Ishikawa (cell line): ENCODE measurements at regions not wholly inside any gene's neighbourhood (a gene's known extent, or its start where the extent isn't known, plus 50 kb on each side); places are given as distances from the start of the nearest gene placed in this dataset.

Source experiments
- CEBPB ChIP-seq: IDR thresholded peaks from 2 replicates; pipeline ENCODE4 v1.6.1; 2012
- CREB1 ChIP-seq: IDR thresholded peaks from 2 replicates; pipeline ENCODE4 v1.6.1; 2012; ENCODE audit warnings: low read depth
- EGR1 ChIP-seq: IDR thresholded peaks from 2 replicates; pipeline ENCODE4 v1.6.1; 2012
- EP300 ChIP-seq: IDR thresholded peaks from 2 replicates; pipeline ENCODE4 v1.6.1; 2012; ENCODE audit warnings: borderline replicate concordance
- FOXM1 ChIP-seq: IDR thresholded peaks from 2 replicates; pipeline ENCODE4 v1.6.1; 2012; ENCODE audit warnings: low read depth, borderline replicate concordance
- NFIC ChIP-seq: IDR thresholded peaks from 2 replicates; pipeline ENCODE4 v1.6.1; 2012
- RAD21 ChIP-seq: IDR thresholded peaks from 2 replicates; pipeline ENCODE4 v1.6.1; 2012; ENCODE audit warnings: low read depth
- TAF1 ChIP-seq: IDR thresholded peaks from 2 replicates; pipeline ENCODE4 v1.6.1; 2012; ENCODE audit warnings: low read depth, mild to moderate bottlenecking
- TCF12 ChIP-seq: IDR thresholded peaks from 2 replicates; pipeline ENCODE4 v1.6.1; 2012; ENCODE audit warnings: low read depth
- TEAD4 ChIP-seq: IDR thresholded peaks from 2 replicates; pipeline ENCODE4 v1.6.1; 2012
- YY1 ChIP-seq: IDR thresholded peaks from 2 replicates; pipeline ENCODE4 v1.6.1; 2012; ENCODE audit warnings: low read depth
- ZBTB7A ChIP-seq: IDR thresholded peaks from 2 replicates; pipeline ENCODE4 v1.6.1; 2012; ENCODE audit warnings: low read depth
- TF ChIP-seq, protein P1 (sequence below): IDR thresholded peaks from 2 replicates; pipeline ENCODE4 v1.6.1; 2012
- TF ChIP-seq, protein P2 (sequence below): IDR thresholded peaks from 2 replicates; pipeline ENCODE4 v1.6.1; 2012
- TF ChIP-seq, protein P3 (sequence below): IDR thresholded peaks from 2 replicates; pipeline ENCODE4 v1.6.1; 2012; ENCODE audit warnings: low read depth, mild to moderate bottlenecking

DNA sequence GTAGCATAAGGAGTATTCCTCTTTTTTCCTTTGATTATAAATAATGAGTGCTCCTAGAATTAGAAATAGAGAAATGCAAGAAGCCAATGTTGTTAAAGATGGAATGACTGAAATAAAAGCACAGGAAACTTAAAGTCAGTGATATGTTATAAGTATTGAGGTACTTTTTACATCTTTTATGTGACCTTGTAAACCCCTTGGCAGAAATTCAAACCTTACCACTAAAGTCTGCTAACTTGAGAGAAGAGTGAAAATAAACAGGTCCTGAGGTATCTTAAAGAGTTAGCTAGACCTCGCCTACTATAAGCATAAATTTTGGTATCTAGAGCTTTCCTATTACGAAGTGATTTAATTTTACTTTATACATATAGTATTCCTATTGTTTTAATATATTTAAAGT is 188.2 kb downstream of the DKK1 start:
- TF ChIP-seq TAF1: no peak
- no peak for TF ChIP-seq TCF12
- no peak for TF ChIP-seq CREB1
- TF ChIP-seq EP300: no peak
- TF ChIP-seq RAD21: no peak
- TF ChIP-seq TEAD4: no peak
- TF ChIP-seq, protein P1, sequence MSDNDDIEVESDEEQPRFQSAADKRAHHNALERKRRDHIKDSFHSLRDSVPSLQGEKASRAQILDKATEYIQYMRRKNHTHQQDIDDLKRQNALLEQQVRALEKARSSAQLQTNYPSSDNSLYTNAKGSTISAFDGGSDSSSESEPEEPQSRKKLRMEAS: no peak
- no peak for TF ChIP-seq CEBPB
- TF ChIP-seq YY1: no peak
- no peak for TF ChIP-seq ZBTB7A
- no peak for TF ChIP-seq EGR1
- TF ChIP-seq NFIC: no peak
- TF ChIP-seq FOXM1: no peak
- TF ChIP-seq, protein P2, sequence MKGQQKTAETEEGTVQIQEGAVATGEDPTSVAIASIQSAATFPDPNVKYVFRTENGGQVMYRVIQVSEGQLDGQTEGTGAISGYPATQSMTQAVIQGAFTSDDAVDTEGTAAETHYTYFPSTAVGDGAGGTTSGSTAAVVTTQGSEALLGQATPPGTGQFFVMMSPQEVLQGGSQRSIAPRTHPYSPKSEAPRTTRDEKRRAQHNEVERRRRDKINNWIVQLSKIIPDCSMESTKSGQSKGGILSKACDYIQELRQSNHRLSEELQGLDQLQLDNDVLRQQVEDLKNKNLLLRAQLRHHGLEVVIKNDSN: no peak
- TF ChIP-seq, protein P3, sequence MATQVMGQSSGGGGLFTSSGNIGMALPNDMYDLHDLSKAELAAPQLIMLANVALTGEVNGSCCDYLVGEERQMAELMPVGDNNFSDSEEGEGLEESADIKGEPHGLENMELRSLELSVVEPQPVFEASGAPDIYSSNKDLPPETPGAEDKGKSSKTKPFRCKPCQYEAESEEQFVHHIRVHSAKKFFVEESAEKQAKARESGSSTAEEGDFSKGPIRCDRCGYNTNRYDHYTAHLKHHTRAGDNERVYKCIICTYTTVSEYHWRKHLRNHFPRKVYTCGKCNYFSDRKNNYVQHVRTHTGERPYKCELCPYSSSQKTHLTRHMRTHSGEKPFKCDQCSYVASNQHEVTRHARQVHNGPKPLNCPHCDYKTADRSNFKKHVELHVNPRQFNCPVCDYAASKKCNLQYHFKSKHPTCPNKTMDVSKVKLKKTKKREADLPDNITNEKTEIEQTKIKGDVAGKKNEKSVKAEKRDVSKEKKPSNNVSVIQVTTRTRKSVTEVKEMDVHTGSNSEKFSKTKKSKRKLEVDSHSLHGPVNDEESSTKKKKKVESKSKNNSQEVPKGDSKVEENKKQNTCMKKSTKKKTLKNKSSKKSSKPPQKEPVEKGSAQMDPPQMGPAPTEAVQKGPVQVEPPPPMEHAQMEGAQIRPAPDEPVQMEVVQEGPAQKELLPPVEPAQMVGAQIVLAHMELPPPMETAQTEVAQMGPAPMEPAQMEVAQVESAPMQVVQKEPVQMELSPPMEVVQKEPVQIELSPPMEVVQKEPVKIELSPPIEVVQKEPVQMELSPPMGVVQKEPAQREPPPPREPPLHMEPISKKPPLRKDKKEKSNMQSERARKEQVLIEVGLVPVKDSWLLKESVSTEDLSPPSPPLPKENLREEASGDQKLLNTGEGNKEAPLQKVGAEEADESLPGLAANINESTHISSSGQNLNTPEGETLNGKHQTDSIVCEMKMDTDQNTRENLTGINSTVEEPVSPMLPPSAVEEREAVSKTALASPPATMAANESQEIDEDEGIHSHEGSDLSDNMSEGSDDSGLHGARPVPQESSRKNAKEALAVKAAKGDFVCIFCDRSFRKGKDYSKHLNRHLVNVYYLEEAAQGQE: no peak

DNA sequence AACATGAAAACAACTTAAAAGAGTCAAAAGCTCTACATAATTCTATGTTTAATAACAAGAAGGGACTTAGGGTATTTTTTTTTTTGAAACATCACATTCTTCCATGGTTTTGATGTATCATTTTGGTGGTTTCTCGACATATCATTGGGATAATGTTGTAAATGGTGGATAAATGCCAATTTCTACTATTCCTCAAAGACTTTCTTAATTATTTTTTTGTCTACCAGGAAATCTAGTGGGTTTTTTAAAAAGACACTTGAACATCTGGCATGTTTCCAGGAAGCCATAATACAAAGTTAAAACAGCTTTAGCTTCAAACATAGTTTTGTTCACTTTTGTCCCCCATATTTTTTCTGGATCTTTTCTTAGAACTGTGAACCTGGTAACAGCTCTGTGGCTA is 200.4 kb downstream of the DKK1 start:
- TF ChIP-seq YY1: no peak
- TF ChIP-seq TAF1: no peak

DNA sequence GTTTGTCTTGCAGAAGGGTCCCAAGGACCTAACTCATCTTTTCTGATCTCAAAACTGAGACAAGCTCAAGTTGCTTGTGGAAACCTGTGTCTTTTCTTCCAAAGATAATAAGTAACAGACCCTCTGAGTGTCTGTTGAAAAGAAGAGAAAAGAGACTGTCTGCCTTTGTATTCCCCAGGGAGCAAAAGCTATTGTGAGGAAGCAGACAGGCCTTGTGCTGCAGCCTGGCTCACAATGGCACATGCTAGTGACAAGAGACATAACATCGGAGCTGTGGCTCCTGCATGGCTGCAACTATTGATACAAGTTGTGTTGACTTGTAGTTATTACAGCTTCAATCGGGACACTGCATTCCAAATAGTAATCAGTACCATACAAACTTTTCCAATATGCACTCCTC is 202.9 kb downstream of the DKK1 start:
- TF ChIP-seq NFIC (no peak), YY1 (no peak), TAF1 (no peak), ZBTB7A (no peak), EP300 (no peak), EGR1 (no peak), TCF12 (no peak), RAD21 (no peak)
- TF ChIP-seq, protein P1: no peak
- TF ChIP-seq, protein P3: no peak
- TF ChIP-seq, protein P2: no peak

DNA sequence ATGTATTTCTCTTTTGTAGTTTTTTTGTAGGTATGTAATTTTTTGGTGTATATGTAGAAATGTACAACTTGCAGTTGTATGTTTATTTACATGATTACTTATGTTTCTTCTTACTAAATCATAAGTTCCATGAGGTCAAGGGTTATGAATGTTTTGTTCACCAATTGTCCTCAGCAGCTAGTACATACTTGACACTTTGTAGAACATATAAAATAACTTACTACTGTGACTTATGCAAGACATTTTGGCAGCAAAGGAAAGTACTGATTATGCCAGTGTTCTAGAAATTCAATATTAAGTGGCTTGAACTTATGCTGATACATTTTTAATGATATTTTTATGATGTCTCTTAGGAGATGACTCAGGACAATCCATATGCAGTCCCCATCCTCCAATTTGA is 209.6 kb downstream of the DKK1 start:
- TF ChIP-seq, protein P1: no peak
- TF ChIP-seq RAD21 (no peak), ZBTB7A (no peak), YY1 (no peak), TEAD4 (no peak), EGR1 (no peak), TCF12 (no peak), TAF1 (no peak), EP300 (no peak), CEBPB (no peak), FOXM1 (no peak), NFIC (no peak)
- TF ChIP-seq, protein P2: no peak
- TF ChIP-seq, protein P3: no peak

DNA sequence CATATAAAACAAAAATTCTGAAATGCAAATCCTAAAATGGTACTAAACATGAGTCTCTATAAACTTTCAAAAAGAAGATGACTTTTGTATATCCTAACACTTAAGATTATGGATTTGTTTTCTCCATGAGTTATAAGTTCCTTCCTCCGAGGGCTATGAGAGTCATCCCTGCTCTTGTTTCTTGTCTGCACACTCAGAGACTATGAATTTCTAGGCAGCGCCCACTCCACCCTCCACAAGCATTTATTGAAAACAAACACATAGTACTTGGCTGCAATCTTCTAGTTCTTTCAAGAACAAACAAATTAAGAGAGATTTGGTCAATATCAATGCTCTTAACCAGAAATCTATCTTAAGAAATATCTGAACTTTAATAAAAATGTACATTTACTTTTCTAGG is 211.7 kb downstream of the DKK1 start:
- TF ChIP-seq CEBPB (no peak), RAD21 (no peak), FOXM1 (no peak), YY1 (no peak), EP300 (no peak)
